GM19025 (cell line): ENCODE measurements at regions not wholly inside any gene's neighbourhood (a gene's known extent, or its start where the extent isn't known, plus 50 kb on each side); places are given as distances from the start of the nearest gene placed in this dataset.

ENCODE experiments used
- ATAC-seq: cut with Tn5 transposase; IDR thresholded peaks from one replicate; pipeline ENCODE4 v1.9.1; 2021; ENCODE audit warnings: mild to moderate bottlenecking, low read depth, moderate library complexity; ENCODE audit not compliant: unreplicated experiment

- no peak for ATAC-seq
Measured at GRCh38 chr14:22479132-22479531, 109.9 kb downstream of the DAD1 start.

- ATAC-seq = no peak
Measured at GRCh38 chr14:22478670-22479069, 110.4 kb downstream of the DAD1 start.

- ATAC-seq = no peak
Measured at GRCh38 chr14:22478247-22478646, 110.8 kb downstream of the DAD1 start.

GRCh38 chr14:22477569-22478194, 111.3 kb downstream of the DAD1 start:
- no peak for ATAC-seq

GRCh38 chr14:22476887-22477286, 112.1 kb downstream of the DAD1 start:
- no peak for ATAC-seq

GRCh38 chr14:22476005-22476751, 112.8 kb downstream of the DAD1 start:
- ATAC-seq = no peak

GRCh38 chr14:22475381-22475780, 113.6 kb downstream of the DAD1 start:
- no peak for ATAC-seq

- no peak for ATAC-seq
Measured at GRCh38 chr14:22474730-22475351, 114.2 kb downstream of the DAD1 start.

- peak; percentile 57 for ATAC-seq
Measured at GRCh38 chr14:22472935-22473854, 115.8 kb downstream of the DAD1 start.

- ATAC-seq = no peak
Measured at GRCh38 chr14:22472466-22472865, 116.6 kb downstream of the DAD1 start.

- ATAC-seq = no peak
Measured at GRCh38 chr14:22471545-22472121, 117.4 kb downstream of the DAD1 start.

GRCh38 chr14:22469538-22470303, 119.3 kb downstream of the DAD1 start:
- ATAC-seq = no peak

GRCh38 chr14:22468830-22469229, 120.2 kb downstream of the DAD1 start:
- no peak for ATAC-seq

- no peak for ATAC-seq
Measured at GRCh38 chr14:22466491-22466890, 122.5 kb downstream of the DAD1 start.

GRCh38 chr14:22465201-22465840, 123.7 kb downstream of the DAD1 start:
- no peak for ATAC-seq

GRCh38 chr14:22464422-22465142, 124.4 kb downstream of the DAD1 start:
- peak; percentile 68 for ATAC-seq

GRCh38 chr14:22463763-22464173, 125.3 kb downstream of the DAD1 start:
- no peak for ATAC-seq

- no peak for ATAC-seq
Measured at GRCh38 chr14:22462923-22463322, 126.1 kb downstream of the DAD1 start.
